GM23338 (cell line): ENCODE measurements at regions not wholly inside any gene's neighbourhood (a gene's known extent, or its start where the extent isn't known, plus 50 kb on each side); places are given as distances from the start of the nearest gene placed in this dataset.

Source experiments
- ATAC-seq: fragments of 200-7000 bp; cut with Tn5 transposase; 3 replicates; pipeline ENCODE4 v1.9.1; 2020
- DNase-seq: peaks from one replicate; pipeline ENCODE4 v3.0.0-alpha.2; 2015; ENCODE audit warnings: low spot score
- H2AFZ ChIP-seq: fragments of 200-600 bp; sonication (generic); 2 replicates; pipeline ENCODE4 v1.8.0; 2016; ENCODE audit warnings: antibody characterized with exemption, mild to moderate bottlenecking, moderate library complexity
- H3F3A ChIP-seq: fragments of 200-600 bp; sonication (generic); replicated peaks from 2 replicates; pipeline ENCODE4 v1.8.0; 2017; ENCODE audit warnings: antibody characterized with exemption, mixed run types, low read depth
- H3K27ac ChIP-seq: fragments of 200-600 bp; sonication (generic); 2 replicates; pipeline ENCODE4 v1.6.1; 2016; ENCODE audit warnings: low read depth
- H3K27me3 ChIP-seq: fragments of 200-600 bp; sonication (generic); 2 replicates; pipeline ENCODE4 v1.8.0; 2016; ENCODE audit warnings: mild to moderate bottlenecking, mixed run types, moderate library complexity; ENCODE audit not compliant: insufficient read depth
- H3K36me3 ChIP-seq: fragments of 200-600 bp; sonication (generic); 2 replicates; pipeline ENCODE4 v1.8.0; 2016; ENCODE audit warnings: mild to moderate bottlenecking; ENCODE audit not compliant: insufficient read depth
- H3K4me1 ChIP-seq: fragments of 200-600 bp; sonication (generic); 2 replicates; pipeline ENCODE4 v1.8.0; 2016; ENCODE audit warnings: mild to moderate bottlenecking, moderate library complexity; ENCODE audit not compliant: insufficient read depth
- H3K4me2 ChIP-seq: fragments of 200-600 bp; sonication (generic); 2 replicates; pipeline ENCODE4 v1.7.1; 2017; ENCODE audit warnings: mixed run types
- H3K4me3 ChIP-seq: fragments of 200-600 bp; sonication (generic); 2 replicates; pipeline ENCODE4 v1.6.1; 2016; ENCODE audit warnings: mixed run types
- H3K79me2 ChIP-seq: fragments of 200-600 bp; sonication (generic); replicated peaks from 2 replicates; pipeline ENCODE4 v1.8.0; 2017; ENCODE audit warnings: mild to moderate bottlenecking; ENCODE audit not compliant: insufficient read depth
- H3K9me2 ChIP-seq: fragments of 200-600 bp; sonication (generic); 2 replicates; pipeline ENCODE4 v1.8.0; 2017; ENCODE audit not compliant: insufficient read depth
- H4K20me1 ChIP-seq: fragments of 200-600 bp; sonication (generic); replicated peaks from 2 replicates; pipeline ENCODE4 v1.8.0; 2017; ENCODE audit warnings: mild to moderate bottlenecking; ENCODE audit not compliant: insufficient read depth
- H3K27ac Mint-ChIP-seq: 2 replicates; pipeline ENCODE4 v1.8.0; 2020; ENCODE audit warnings: inconsistent platforms, mild to moderate bottlenecking, moderate library complexity, mixed read lengths
- H3K27me3 Mint-ChIP-seq: 3 replicates; pipeline ENCODE4 v1.8.0; 2022; ENCODE audit warnings: low read depth, mild to moderate bottlenecking, moderate library complexity, mixed read lengths, inconsistent platforms; ENCODE audit not compliant: insufficient read depth, poor library complexity
- H3K36me3 Mint-ChIP-seq: 3 replicates; pipeline ENCODE4 v1.8.0; 2021; ENCODE audit warnings: low read depth, mild to moderate bottlenecking, inconsistent platforms, moderate library complexity, mixed read lengths
- H3K4me1 Mint-ChIP-seq: 3 replicates; pipeline ENCODE4 v1.8.0; 2020; ENCODE audit warnings: mild to moderate bottlenecking, inconsistent platforms, mixed read lengths
- H3K4me3 Mint-ChIP-seq: 3 replicates; pipeline ENCODE4 v1.8.0; 2021; ENCODE audit warnings: moderate library complexity, mild to moderate bottlenecking, inconsistent platforms, mixed read lengths
- H3K9me3 Mint-ChIP-seq: 3 replicates; pipeline ENCODE4 v1.8.0; 2020; ENCODE audit warnings: moderate library complexity, mild to moderate bottlenecking, inconsistent platforms, mixed read lengths
- CREB1 ChIP-seq: fragments of 250-450 bp; sonication (Bioruptor Pico); IDR thresholded peaks from 2 replicates; pipeline ENCODE4 v1.5.0; 2020; ENCODE audit warnings: low read depth, mild to moderate bottlenecking, moderate library complexity
- ETS1 ChIP-seq: IDR thresholded peaks from 2 replicates; pipeline ENCODE4 v1.6.1; 2016; ENCODE audit warnings: antibody characterized with exemption
- EZH2 ChIP-seq: fragments of 200-600 bp; sonication (generic); IDR thresholded peaks from one replicate; pipeline ENCODE4 v1.8.0; 2017; ENCODE audit warnings: antibody characterized with exemption, mild to moderate bottlenecking, low read depth; ENCODE audit not compliant: unreplicated experiment
- EZH2phosphoT487 ChIP-seq: fragments of 200-600 bp; sonication (generic); IDR thresholded peaks from one replicate; pipeline ENCODE4 v1.8.1; 2018; ENCODE audit warnings: antibody characterized with exemption; ENCODE audit not compliant: unreplicated experiment
- JUNB ChIP-seq: IDR thresholded peaks from one replicate; pipeline ENCODE4 v1.6.1; 2016; ENCODE audit warnings: antibody characterized with exemption; ENCODE audit not compliant: unreplicated experiment
- NANOG ChIP-seq: IDR thresholded peaks from 2 replicates; pipeline ENCODE4 v1.6.1; 2016; ENCODE audit warnings: antibody characterized with exemption, borderline replicate concordance
- POLR2AphosphoS5 ChIP-seq: IDR thresholded peaks from 2 replicates; pipeline ENCODE4 v1.6.1; 2016; ENCODE audit warnings: antibody characterized with exemption, low read depth
- REST ChIP-seq: IDR thresholded peaks from one replicate; pipeline ENCODE4 v1.6.1; 2018; ENCODE audit warnings: antibody characterized with exemption; ENCODE audit not compliant: unreplicated experiment
- STAT1 ChIP-seq: IDR thresholded peaks from one replicate; pipeline ENCODE4 v1.6.1; 2016; ENCODE audit warnings: antibody characterized with exemption; ENCODE audit not compliant: unreplicated experiment
- ZNF114 ChIP-seq: fragments of 250-450 bp; sonication (Bioruptor Pico); IDR thresholded peaks from 2 replicates; pipeline ENCODE4 v1.5.0; 2020; ENCODE audit warnings: mild to moderate bottlenecking, moderate library complexity
- ZNF331 ChIP-seq: fragments of 250-450 bp; sonication (Bioruptor Pico); IDR thresholded peaks from 2 replicates; pipeline ENCODE4 v1.5.0; 2020; ENCODE audit warnings: low read depth, mild to moderate bottlenecking, moderate library complexity
- TF ChIP-seq, protein P1 (sequence below): fragments of 250-450 bp; sonication (Bioruptor Pico); IDR thresholded peaks from 2 replicates; pipeline ENCODE4 v1.5.0; 2020; ENCODE audit warnings: mild to moderate bottlenecking, moderate library complexity
- TF ChIP-seq, protein P2 (sequence below), 2 experiments: fragments of 200-600 bp in 1 of 2; sonication (generic) in 1 of 2; conservative IDR thresholded peaks; 2 replicates each; pipeline versions ENCODE4 v1.5.1 to v1.6.1; 2016 to 2017; ENCODE audit warnings: antibody characterized with exemption in 2 of 2, low read depth in 2 of 2, mild to moderate bottlenecking in 2 of 2, moderate library complexity in 1 of 2

GRCh38 chr1:67630438-67631045, 54.5 kb upstream of the GADD45A start:
- H3K4me1 Mint-ChIP-seq, result peaks cover 5% of the 10 kb centered on the region; the same call in 2 of the 3 replicates
- no peak overlapping the region for H3K27ac Mint-ChIP-seq
- DNase-seq, result no peak
- no peak overlapping the region for H3K27ac ChIP-seq
- no peak overlapping the region for H3K4me3 ChIP-seq
- H3K27me3 ChIP-seq, result no peaks in the 10 kb centered on the region
- H3K27me3 Mint-ChIP-seq, result peaks cover 4% of the 10 kb centered on the region
- no peak overlapping the region for H3K4me2 ChIP-seq
- no peak for TF ChIP-seq EZH2phosphoT487
- TF ChIP-seq POLR2AphosphoS5, result no peak
- no peak for TF ChIP-seq NANOG
- TF ChIP-seq ETS1, result no peak
- no peak for TF ChIP-seq STAT1
- TF ChIP-seq JUNB, result no peak
- no peak for TF ChIP-seq CREB1
- TF ChIP-seq, protein P1, sequence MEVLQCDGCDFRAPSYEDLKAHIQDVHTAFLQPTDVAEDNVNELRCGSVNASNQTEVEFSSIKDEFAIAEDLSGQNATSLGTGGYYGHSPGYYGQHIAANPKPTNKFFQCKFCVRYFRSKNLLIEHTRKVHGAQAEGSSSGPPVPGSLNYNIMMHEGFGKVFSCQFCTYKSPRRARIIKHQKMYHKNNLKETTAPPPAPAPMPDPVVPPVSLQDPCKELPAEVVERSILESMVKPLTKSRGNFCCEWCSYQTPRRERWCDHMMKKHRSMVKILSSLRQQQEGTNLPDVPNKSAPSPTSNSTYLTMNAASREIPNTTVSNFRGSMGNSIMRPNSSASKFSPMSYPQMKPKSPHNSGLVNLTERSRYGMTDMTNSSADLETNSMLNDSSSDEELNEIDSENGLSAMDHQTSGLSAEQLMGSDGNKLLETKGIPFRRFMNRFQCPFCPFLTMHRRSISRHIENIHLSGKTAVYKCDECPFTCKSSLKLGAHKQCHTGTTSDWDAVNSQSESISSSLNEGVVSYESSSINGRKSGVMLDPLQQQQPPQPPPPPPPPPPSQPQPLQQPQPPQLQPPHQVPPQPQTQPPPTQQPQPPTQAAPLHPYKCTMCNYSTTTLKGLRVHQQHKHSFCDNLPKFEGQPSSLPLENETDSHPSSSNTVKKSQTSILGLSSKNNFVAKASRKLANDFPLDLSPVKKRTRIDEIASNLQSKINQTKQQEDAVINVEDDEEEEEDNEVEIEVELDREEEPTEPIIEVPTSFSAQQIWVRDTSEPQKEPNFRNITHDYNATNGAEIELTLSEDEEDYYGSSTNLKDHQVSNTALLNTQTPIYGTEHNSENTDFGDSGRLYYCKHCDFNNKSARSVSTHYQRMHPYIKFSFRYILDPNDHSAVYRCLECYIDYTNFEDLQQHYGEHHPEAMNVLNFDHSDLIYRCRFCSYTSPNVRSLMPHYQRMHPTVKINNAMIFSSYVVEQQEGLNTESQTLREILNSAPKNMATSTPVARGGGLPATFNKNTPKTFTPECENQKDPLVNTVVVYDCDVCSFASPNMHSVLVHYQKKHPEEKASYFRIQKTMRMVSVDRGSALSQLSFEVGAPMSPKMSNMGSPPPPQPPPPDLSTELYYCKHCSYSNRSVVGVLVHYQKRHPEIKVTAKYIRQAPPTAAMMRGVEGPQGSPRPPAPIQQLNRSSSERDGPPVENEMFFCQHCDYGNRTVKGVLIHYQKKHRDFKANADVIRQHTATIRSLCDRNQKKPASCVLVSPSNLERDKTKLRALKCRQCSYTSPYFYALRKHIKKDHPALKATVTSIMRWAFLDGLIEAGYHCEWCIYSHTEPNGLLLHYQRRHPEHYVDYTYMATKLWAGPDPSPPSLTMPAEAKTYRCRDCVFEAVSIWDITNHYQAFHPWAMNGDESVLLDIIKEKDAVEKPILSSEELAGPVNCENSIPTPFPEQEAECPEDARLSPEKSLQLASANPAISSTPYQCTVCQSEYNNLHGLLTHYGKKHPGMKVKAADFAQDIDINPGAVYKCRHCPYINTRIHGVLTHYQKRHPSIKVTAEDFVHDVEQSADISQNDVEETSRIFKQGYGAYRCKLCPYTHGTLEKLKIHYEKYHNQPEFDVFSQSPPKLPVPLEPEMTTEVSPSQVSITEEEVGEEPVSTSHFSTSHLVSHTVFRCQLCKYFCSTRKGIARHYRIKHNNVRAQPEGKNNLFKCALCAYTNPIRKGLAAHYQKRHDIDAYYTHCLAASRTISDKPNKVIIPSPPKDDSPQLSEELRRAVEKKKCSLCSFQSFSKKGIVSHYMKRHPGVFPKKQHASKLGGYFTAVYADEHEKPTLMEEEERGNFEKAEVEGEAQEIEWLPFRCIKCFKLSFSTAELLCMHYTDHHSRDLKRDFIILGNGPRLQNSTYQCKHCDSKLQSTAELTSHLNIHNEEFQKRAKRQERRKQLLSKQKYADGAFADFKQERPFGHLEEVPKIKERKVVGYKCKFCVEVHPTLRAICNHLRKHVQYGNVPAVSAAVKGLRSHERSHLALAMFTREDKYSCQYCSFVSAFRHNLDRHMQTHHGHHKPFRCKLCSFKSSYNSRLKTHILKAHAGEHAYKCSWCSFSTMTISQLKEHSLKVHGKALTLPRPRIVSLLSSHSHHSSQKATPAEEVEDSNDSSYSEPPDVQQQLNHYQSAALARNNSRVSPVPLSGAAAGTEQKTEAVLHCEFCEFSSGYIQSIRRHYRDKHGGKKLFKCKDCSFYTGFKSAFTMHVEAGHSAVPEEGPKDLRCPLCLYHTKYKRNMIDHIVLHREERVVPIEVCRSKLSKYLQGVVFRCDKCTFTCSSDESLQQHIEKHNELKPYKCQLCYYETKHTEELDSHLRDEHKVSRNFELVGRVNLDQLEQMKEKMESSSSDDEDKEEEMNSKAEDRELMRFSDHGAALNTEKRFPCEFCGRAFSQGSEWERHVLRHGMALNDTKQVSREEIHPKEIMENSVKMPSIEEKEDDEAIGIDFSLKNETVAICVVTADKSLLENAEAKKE (CRISPR knock-in tag), result no peak
- no peak for TF ChIP-seq REST
- TF ChIP-seq ZNF331 (CRISPR knock-in tag), result no peak
- no peak for TF ChIP-seq ZNF114
- no peak for TF ChIP-seq EZH2
- TF ChIP-seq, protein P2, sequence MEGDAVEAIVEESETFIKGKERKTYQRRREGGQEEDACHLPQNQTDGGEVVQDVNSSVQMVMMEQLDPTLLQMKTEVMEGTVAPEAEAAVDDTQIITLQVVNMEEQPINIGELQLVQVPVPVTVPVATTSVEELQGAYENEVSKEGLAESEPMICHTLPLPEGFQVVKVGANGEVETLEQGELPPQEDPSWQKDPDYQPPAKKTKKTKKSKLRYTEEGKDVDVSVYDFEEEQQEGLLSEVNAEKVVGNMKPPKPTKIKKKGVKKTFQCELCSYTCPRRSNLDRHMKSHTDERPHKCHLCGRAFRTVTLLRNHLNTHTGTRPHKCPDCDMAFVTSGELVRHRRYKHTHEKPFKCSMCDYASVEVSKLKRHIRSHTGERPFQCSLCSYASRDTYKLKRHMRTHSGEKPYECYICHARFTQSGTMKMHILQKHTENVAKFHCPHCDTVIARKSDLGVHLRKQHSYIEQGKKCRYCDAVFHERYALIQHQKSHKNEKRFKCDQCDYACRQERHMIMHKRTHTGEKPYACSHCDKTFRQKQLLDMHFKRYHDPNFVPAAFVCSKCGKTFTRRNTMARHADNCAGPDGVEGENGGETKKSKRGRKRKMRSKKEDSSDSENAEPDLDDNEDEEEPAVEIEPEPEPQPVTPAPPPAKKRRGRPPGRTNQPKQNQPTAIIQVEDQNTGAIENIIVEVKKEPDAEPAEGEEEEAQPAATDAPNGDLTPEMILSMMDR (conservative IDR thresholded peaks at IDR 0.05; ENCODE audit: low read depth in 2 of 2), result no peak
- H3K79me2 ChIP-seq, result no peaks in the 10 kb centered on the region
- no peaks in the 10 kb centered on the region for H4K20me1 ChIP-seq
- H3F3A ChIP-seq, result no peaks in the 10 kb centered on the region
- no peaks in the 10 kb centered on the region for H3K9me2 ChIP-seq
- H2AFZ ChIP-seq, result no peak overlapping the region
- H3K9me3 Mint-ChIP-seq, result no peaks in the 10 kb centered on the region
- no peaks in the 10 kb centered on the region for H3K36me3 Mint-ChIP-seq
- H3K36me3 ChIP-seq, result no peaks in the 10 kb centered on the region
- ATAC-seq, result no peak
- no peaks in the 10 kb centered on the region for H3K4me1 ChIP-seq
- no peak overlapping the region for H3K4me3 Mint-ChIP-seq
